NB4 (cell line): ENCODE measurements at regions not wholly inside any gene's neighbourhood (a gene's known extent, or its start where the extent isn't known, plus 50 kb on each side); places are given as distances from the start of the nearest gene placed in this dataset.

Source experiments
- CTCF ChIP-seq: IDR thresholded peaks from one replicate; pipeline ENCODE4 v1.5.1; 2012; ENCODE audit warnings: low read depth, low read length
- MYC ChIP-seq: IDR thresholded peaks from 2 replicates; pipeline ENCODE4 v1.6.1; 2011; ENCODE audit warnings: low read depth, low read length
- POLR2A ChIP-seq: IDR thresholded peaks from 2 replicates; pipeline ENCODE4 v1.6.1; 2011; ENCODE audit warnings: mild to moderate bottlenecking; ENCODE audit not compliant: insufficient read length; ENCODE audit errors: extremely low read depth

GRCh38 chr3:76097589-76097969 lies 312.2 kb upstream of the ZNF717 start:
- TF ChIP-seq CTCF (no peak), POLR2A (no peak), MYC (no peak)
